ENCODE measurements at regions not wholly inside any gene's neighbourhood (a gene's known extent, or its start where the extent isn't known, plus 50 kb on each side); places are given as distances from the start of the nearest gene placed in this dataset.

DNA sequence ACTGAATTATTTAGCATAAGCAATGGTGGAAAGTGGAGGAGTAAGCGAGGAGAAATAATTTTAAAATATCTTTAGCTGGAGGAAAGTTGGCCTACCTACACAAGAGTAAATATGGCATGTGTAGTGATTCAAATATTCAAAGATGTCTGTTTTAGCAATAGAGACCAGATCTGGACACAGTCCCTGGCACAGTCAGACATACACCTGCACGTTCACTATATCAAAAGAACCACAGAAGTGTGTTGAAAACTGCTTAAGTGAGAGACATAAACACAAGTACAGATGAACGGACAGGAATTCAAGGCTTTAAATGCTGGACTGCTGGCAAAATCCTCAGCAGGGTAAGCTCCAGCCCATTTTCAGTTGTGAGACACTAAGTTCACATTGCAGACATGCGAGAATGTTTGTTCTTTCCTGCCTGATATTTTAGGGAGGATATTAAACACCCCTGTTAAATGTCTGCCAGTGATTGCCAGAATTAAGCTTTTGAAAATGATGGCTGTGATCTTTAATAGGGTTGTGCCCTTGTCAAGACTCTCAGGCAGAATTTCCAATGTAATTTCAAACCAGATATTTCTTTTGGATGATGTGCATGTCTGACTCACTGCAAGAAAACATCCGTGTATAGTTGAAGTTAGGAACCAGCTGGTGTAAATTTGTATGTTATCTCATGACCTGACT lies 810.6 kb downstream of the TLE4 start:
- H4K20me1 ChIP-seq (ENCODE audit: insufficient read depth, low read depth, low read length), result no peaks in the 10 kb centered on the region
- no peaks in the 10 kb centered on the region for H3K79me2 ChIP-seq (ENCODE audit: low read length)
- no peak for DNase-seq
- H3K36me3 ChIP-seq (ENCODE audit: insufficient read depth, low read length), result no peaks in the 10 kb centered on the region
- H3K9ac ChIP-seq (ENCODE audit: low read length), result no peak overlapping the region
- peaks cover 10% of the 10 kb centered on the region; the same call in 1 of the 2 replicates for H3K9me3 ChIP-seq (ENCODE audit: low read length)
- H3K27me3 ChIP-seq (ENCODE audit: low read length), result no peaks in the 10 kb centered on the region
- H3K9me2 ChIP-seq (replicated peaks; ENCODE audit: insufficient read depth, low read length), result no peaks in the 10 kb centered on the region
- H2AFZ ChIP-seq (ENCODE audit: low read length), result no peak overlapping the region
- no peaks in the 10 kb centered on the region for H3K4me1 ChIP-seq (ENCODE audit: low read length)
- no peak overlapping the region for H3K4me3 ChIP-seq (ENCODE audit: low read length)
- H3K27ac ChIP-seq (ENCODE audit: low read length), result no peak overlapping the region
- no peak overlapping the region for H3K4me2 ChIP-seq (ENCODE audit: low read depth, low read length, poor library complexity, severe bottlenecking)

DNA sequence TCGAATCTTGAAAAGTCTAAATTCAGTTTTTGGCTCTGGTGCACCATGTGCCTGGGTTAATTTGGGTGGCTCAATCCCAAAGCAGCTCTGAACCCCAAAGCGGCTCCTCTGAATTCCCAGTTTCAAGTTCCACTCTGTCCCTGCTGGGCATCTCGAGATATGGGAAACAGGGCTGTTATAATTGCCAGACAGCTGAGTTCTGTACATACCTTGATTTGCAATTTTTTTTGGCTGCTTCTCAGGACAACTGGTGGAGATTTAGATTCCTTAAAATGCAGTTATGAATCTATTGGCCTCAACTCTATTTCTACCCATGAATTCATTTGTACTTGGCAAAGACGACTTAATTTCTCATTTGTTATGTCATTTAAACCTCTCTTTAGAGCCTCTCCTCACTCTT lies 808.5 kb downstream of the TLE4 start:
- Histone ChIP-seq H2AFZ (ENCODE audit: low read length) (no peak overlapping the region), H3K4me2 (ENCODE audit: low read depth, low read length, poor library complexity, severe bottlenecking) (no peak overlapping the region), H3K9me2 (replicated peaks; ENCODE audit: insufficient read depth, low read length) (no peaks in the 10 kb centered on the region), H3K9ac (ENCODE audit: low read length) (no peak overlapping the region), H3K4me1 (ENCODE audit: low read length) (no peaks in the 10 kb centered on the region), H3K79me2 (ENCODE audit: low read length) (no peaks in the 10 kb centered on the region), H3K4me3 (ENCODE audit: low read length) (no peak overlapping the region), H3K27me3 (ENCODE audit: low read length) (no peaks in the 10 kb centered on the region), H3K36me3 (ENCODE audit: insufficient read depth, low read length) (no peaks in the 10 kb centered on the region), H3K27ac (ENCODE audit: low read length) (no peak overlapping the region), H3K9me3 (ENCODE audit: low read length) (peaks cover 8% of the 10 kb centered on the region; the same call in 1 of the 2 replicates), H4K20me1 (ENCODE audit: insufficient read depth, low read depth, low read length) (no peaks in the 10 kb centered on the region)
- no peak for DNase-seq

- Histone ChIP-seq H2AFZ (ENCODE audit: low read length) (no peak overlapping the region), H3K36me3 (ENCODE audit: insufficient read depth, low read length) (no peaks in the 10 kb centered on the region), H4K20me1 (ENCODE audit: insufficient read depth, low read depth, low read length) (no peaks in the 10 kb centered on the region), H3K9ac (ENCODE audit: low read length) (no peak overlapping the region), H3K4me1 (ENCODE audit: low read length) (no peaks in the 10 kb centered on the region), H3K27me3 (ENCODE audit: low read length) (no peaks in the 10 kb centered on the region), H3K4me2 (ENCODE audit: low read depth, low read length, poor library complexity, severe bottlenecking) (no peak overlapping the region), H3K9me2 (replicated peaks; ENCODE audit: insufficient read depth, low read length) (no peaks in the 10 kb centered on the region), H3K79me2 (ENCODE audit: low read length) (no peaks in the 10 kb centered on the region), H3K4me3 (ENCODE audit: low read length) (no peak overlapping the region), H3K27ac (ENCODE audit: low read length) (no peak overlapping the region), H3K9me3 (ENCODE audit: low read length) (peaks cover 8% of the 10 kb centered on the region; the same call in 1 of the 2 replicates)
- no peak for DNase-seq
Measured at GRCh38 chr9:80378669-80379293, 807.0 kb downstream of the TLE4 start.

DNA sequence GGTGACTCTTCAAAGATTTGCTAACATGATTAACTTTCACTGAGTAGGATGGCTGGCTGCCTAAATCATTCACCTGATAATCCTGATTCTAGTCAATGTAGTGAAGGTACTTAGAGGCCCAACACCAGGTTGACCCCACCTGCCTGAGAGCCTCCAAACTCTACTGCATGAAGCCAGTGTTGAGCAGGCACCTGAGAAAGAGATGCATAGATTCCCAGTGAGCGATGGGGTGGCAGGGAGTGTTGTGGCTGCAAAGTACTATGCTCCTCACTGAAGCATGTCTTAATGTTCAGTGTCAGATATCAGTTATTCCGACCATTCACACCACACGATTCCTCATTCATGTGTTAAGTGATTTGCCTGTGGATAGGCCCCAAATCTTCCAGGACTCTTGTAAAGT lies 804.4 kb downstream of the TLE4 start:
- no peak overlapping the region for H3K4me2 ChIP-seq (ENCODE audit: low read depth, low read length, poor library complexity, severe bottlenecking)
- H3K4me3 ChIP-seq (ENCODE audit: low read length), result no peak overlapping the region
- no peak overlapping the region for H3K9ac ChIP-seq (ENCODE audit: low read length)
- H3K36me3 ChIP-seq (ENCODE audit: insufficient read depth, low read length), result no peaks in the 10 kb centered on the region
- H3K27me3 ChIP-seq (ENCODE audit: low read length), result no peaks in the 10 kb centered on the region
- no peaks in the 10 kb centered on the region for H3K9me2 ChIP-seq (replicated peaks; ENCODE audit: insufficient read depth, low read length)
- DNase-seq, result no peak
- H3K27ac ChIP-seq (ENCODE audit: low read length), result no peak overlapping the region
- 0 out of 2 replicates have a peak, but pooled peaks cover 5% of the 10 kb centered on the region for H3K9me3 ChIP-seq (ENCODE audit: low read length)
- H4K20me1 ChIP-seq (ENCODE audit: insufficient read depth, low read depth, low read length), result no peaks in the 10 kb centered on the region
- no peaks in the 10 kb centered on the region for H3K4me1 ChIP-seq (ENCODE audit: low read length)
- no peak overlapping the region for H2AFZ ChIP-seq (ENCODE audit: low read length)
- H3K79me2 ChIP-seq (ENCODE audit: low read length), result no peaks in the 10 kb centered on the region

- Histone ChIP-seq H3K4me2 (ENCODE audit: low read depth, low read length, poor library complexity, severe bottlenecking) (no peak overlapping the region), H3K9ac (ENCODE audit: low read length) (no peak overlapping the region), H2AFZ (ENCODE audit: low read length) (no peak overlapping the region), H3K4me1 (ENCODE audit: low read length) (no peaks in the 10 kb centered on the region), H3K9me3 (ENCODE audit: low read length) (0 out of 2 replicates have a peak, but pooled peaks cover 5% of the 10 kb centered on the region), H3K27ac (ENCODE audit: low read length) (no peak overlapping the region), H3K79me2 (ENCODE audit: low read length) (no peaks in the 10 kb centered on the region), H4K20me1 (ENCODE audit: insufficient read depth, low read depth, low read length) (no peaks in the 10 kb centered on the region), H3K9me2 (replicated peaks; ENCODE audit: insufficient read depth, low read length) (no peaks in the 10 kb centered on the region), H3K4me3 (ENCODE audit: low read length) (no peak overlapping the region), H3K36me3 (ENCODE audit: insufficient read depth, low read length) (no peaks in the 10 kb centered on the region), H3K27me3 (ENCODE audit: low read length) (no peaks in the 10 kb centered on the region)
- no peak for DNase-seq
Measured at GRCh38 chr9:80375477-80375876, 803.7 kb downstream of the TLE4 start.

DNA sequence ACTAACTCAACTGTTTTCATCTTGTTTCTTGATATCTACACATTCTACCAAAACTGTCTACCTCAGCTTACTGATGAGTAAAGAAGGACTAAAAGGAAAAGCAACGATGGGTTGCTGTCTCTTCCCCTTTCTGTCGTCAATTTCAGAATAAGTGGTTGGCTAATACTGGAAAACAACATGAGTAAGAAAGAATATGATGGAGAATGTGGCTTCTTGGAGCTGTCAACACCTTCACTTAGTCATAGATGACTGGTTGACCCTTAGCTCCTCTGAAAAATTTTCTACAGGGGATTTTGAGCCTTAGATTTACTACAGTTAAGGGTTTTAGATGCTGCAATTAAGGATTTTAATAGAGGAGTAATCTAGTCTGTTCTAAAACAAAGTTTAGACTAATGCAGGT lies 797.9 kb downstream of the TLE4 start:
- Histone ChIP-seq H3K4me3 (ENCODE audit: low read length) (no peak overlapping the region), H3K9me3 (ENCODE audit: low read length) (peaks cover 8% of the 10 kb centered on the region), H3K27ac (ENCODE audit: low read length) (no peak overlapping the region), H3K9ac (ENCODE audit: low read length) (no peak overlapping the region), H3K36me3 (ENCODE audit: insufficient read depth, low read length) (no peaks in the 10 kb centered on the region), H3K27me3 (ENCODE audit: low read length) (no peaks in the 10 kb centered on the region), H3K79me2 (ENCODE audit: low read length) (no peaks in the 10 kb centered on the region), H3K9me2 (replicated peaks; ENCODE audit: insufficient read depth, low read length) (no peaks in the 10 kb centered on the region), H3K4me2 (ENCODE audit: low read depth, low read length, poor library complexity, severe bottlenecking) (no peak overlapping the region), H4K20me1 (ENCODE audit: insufficient read depth, low read depth, low read length) (no peaks in the 10 kb centered on the region), H2AFZ (ENCODE audit: low read length) (no peak overlapping the region), H3K4me1 (ENCODE audit: low read length) (no peaks in the 10 kb centered on the region)
- DNase-seq, result no peak

- H3K4me3 ChIP-seq (ENCODE audit: low read length), result no peak overlapping the region
- no peak for DNase-seq
- peaks cover 16% of the 10 kb centered on the region for H3K9me3 ChIP-seq (ENCODE audit: low read length)
- no peak overlapping the region for H3K27ac ChIP-seq (ENCODE audit: low read length)
- H4K20me1 ChIP-seq (ENCODE audit: insufficient read depth, low read depth, low read length), result no peaks in the 10 kb centered on the region
- no peak overlapping the region for H3K4me2 ChIP-seq (ENCODE audit: low read depth, low read length, poor library complexity, severe bottlenecking)
- no peaks in the 10 kb centered on the region for H3K27me3 ChIP-seq (ENCODE audit: low read length)
- H3K36me3 ChIP-seq (ENCODE audit: insufficient read depth, low read length), result no peaks in the 10 kb centered on the region
- H2AFZ ChIP-seq (ENCODE audit: low read length), result no peak overlapping the region
- no peaks in the 10 kb centered on the region for H3K4me1 ChIP-seq (ENCODE audit: low read length)
- H3K9ac ChIP-seq (ENCODE audit: low read length), result no peak overlapping the region
- no peaks in the 10 kb centered on the region for H3K9me2 ChIP-seq (replicated peaks; ENCODE audit: insufficient read depth, low read length)
- no peaks in the 10 kb centered on the region for H3K79me2 ChIP-seq (ENCODE audit: low read length)
Measured at GRCh38 chr9:80366626-80367025, 794.9 kb downstream of the TLE4 start.

DNA sequence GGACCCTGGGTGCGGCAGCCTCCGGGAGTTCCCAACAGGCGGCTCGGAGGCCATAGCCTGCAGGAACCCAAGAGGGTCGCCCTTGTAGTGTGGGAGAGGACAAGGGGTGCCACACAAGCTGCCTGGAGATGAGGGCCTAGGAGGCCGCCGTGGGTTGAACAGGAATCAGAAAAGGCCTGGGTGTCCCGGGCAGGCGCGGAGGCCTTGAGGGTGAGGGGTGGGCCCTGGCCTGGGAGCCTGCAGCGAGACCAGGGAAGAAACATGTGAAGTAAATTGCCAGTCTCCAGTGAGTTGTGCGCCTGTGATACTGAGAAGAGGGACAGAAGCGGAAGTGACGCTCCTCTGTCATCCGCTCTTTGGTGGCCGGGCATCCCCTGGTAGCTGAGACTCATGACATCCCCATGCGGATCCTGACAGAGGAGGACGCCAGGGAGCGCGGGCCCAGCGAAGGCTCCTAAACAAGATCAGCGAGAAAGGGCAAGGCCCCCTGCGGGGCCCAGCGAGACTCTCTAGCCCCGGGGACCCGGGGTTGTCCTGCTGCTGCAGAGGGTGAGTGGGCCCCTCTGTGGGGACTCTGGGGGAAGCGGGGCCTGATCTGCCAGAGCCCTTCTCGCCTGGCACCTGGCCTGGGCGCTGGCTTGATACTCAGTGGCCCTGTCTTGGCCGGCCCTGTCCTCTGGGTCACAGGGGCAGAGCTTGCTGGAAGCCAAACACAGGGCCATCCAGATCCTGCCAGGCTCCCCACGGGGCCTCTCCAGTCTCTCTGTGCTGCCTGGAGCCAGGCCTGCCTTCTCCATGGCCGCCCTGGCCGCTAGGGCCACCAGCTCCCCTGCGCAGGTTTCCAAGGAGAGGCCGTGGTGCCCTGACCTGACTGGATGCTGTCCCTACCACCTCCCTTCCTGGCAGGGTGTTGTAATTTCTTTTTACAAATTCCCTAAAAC lies 788.4 kb downstream of the TLE4 start:
- Histone ChIP-seq H4K20me1 (ENCODE audit: insufficient read depth, low read depth, low read length) (no peaks in the 10 kb centered on the region), H3K79me2 (ENCODE audit: low read length) (no peaks in the 10 kb centered on the region), H3K9ac (ENCODE audit: low read length) (no peak overlapping the region), H3K4me2 (ENCODE audit: low read depth, low read length, poor library complexity, severe bottlenecking) (no peak overlapping the region), H3K9me3 (ENCODE audit: low read length) (peaks cover 12% of the 10 kb centered on the region; the same call in 1 of the 2 replicates), H2AFZ (ENCODE audit: low read length) (no peak overlapping the region), H3K4me1 (ENCODE audit: low read length) (no peaks in the 10 kb centered on the region), H3K27me3 (ENCODE audit: low read length) (no peaks in the 10 kb centered on the region), H3K27ac (ENCODE audit: low read length) (no peak overlapping the region), H3K9me2 (replicated peaks; ENCODE audit: insufficient read depth, low read length) (no peaks in the 10 kb centered on the region), H3K36me3 (ENCODE audit: insufficient read depth, low read length) (no peaks in the 10 kb centered on the region), H3K4me3 (ENCODE audit: low read length) (no peak overlapping the region)
- no peak for DNase-seq

Measured in Karpas-422 (cell line).